Neural cell (in vitro differentiated cells): ENCODE measurements at regions not wholly inside any gene's neighbourhood (a gene's known extent, or its start where the extent isn't known, plus 50 kb on each side); places are given as distances from the start of the nearest gene placed in this dataset.

ENCODE experiments used
- CTCF ChIP-seq: fragments of 450-650 bp; IDR thresholded peaks from 2 replicates; pipeline ENCODE4 v1.5.1; 2014; ENCODE audit warnings: antibody characterized with exemption, mild to moderate bottlenecking, moderate library complexity; ENCODE audit not compliant: poor library complexity, severe bottlenecking
- EP300 ChIP-seq: fragments of 450-650 bp; conservative IDR thresholded peaks from 2 replicates; pipeline ENCODE4 v1.6.1; 2014; ENCODE audit warnings: antibody characterized with exemption, mild to moderate bottlenecking, moderate library complexity; ENCODE audit not compliant: poor library complexity, severe bottlenecking
- EZH2 ChIP-seq: fragments of 200-600, 300-800 bp; shearing (Covaris generic), sonication (generic); IDR thresholded peaks from 2 replicates; pipeline ENCODE4 v1.6.1; 2014; ENCODE audit warnings: antibody characterized with exemption, low read length, borderline replicate concordance, mild to moderate bottlenecking; ENCODE audit not compliant: insufficient read depth, poor library complexity, severe bottlenecking
- MXI1 ChIP-seq: fragments of 450-650 bp; conservative IDR thresholded peaks from 2 replicates; pipeline ENCODE4 v1.6.1; 2014; ENCODE audit warnings: antibody characterized with exemption, mild to moderate bottlenecking; ENCODE audit not compliant: poor library complexity, severe bottlenecking
- POLR2AphosphoS5 ChIP-seq: IDR thresholded peaks from 2 replicates; pipeline ENCODE4 v1.6.1; 2012
- RAD21 ChIP-seq: fragments of 450-650 bp; conservative IDR thresholded peaks from 2 replicates; pipeline ENCODE4 v1.6.1; 2014; ENCODE audit warnings: antibody characterized with exemption, mild to moderate bottlenecking, moderate library complexity
- REST ChIP-seq: IDR thresholded peaks from 2 replicates; pipeline ENCODE4 v1.6.1; 2012; ENCODE audit warnings: borderline replicate concordance
- SMC3 ChIP-seq: fragments of 450-650 bp; conservative IDR thresholded peaks from 2 replicates; pipeline ENCODE4 v1.6.1; 2014; ENCODE audit warnings: antibody characterized with exemption, mild to moderate bottlenecking, moderate library complexity; ENCODE audit not compliant: poor library complexity
- TAF1 ChIP-seq: IDR thresholded peaks from 2 replicates; pipeline ENCODE4 v1.6.1; 2012; ENCODE audit warnings: low read depth

GRCh38 chr7:18352339-18353255 lies 143.0 kb upstream of the HDAC9 start:
- peak; percentile 86 for TF ChIP-seq CTCF
- TF ChIP-seq EZH2: no peak
- TF ChIP-seq POLR2AphosphoS5: no peak
- TF ChIP-seq SMC3: peak; percentile 86
- TF ChIP-seq REST: no peak
- TF ChIP-seq RAD21: peak; percentile 90
- no peak for TF ChIP-seq MXI1
- TF ChIP-seq EP300: no peak
- TF ChIP-seq TAF1: no peak
